GM04504 (cell line): ENCODE measurements at regions not wholly inside any gene's neighbourhood (a gene's known extent, or its start where the extent isn't known, plus 50 kb on each side); places are given as distances from the start of the nearest gene placed in this dataset.
"Not testable (repeated sequence)": the region's sequence is repeated elsewhere in the genome, so short reads cannot be mapped to it uniquely, and the experiment has no call there.

Experiments
- DNase-seq: peaks from one replicate; pipeline ENCODE4 v3.0.0-alpha.2; 2012; ENCODE audit warnings: low read depth

DNA sequence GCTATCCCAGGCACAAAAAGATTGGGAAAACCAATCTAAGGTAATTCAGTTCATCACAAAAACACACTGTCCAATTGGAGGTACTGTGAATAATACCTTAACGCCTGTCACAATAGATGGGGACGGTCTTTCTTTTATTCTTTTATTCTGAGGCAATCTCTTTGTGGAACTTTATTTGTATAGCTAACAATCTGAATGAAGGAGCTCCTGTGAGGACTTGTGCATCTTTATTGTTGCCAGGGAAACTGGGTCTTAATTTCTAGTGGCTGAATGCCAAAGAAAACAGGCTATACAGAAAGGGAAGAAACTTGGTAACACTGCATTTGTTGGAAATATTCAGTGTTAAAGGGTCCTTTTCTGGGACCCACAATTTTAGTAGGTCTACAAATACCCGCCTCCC lies 546.9 kb upstream of the C9orf72 start:
- no peak for DNase-seq

DNA sequence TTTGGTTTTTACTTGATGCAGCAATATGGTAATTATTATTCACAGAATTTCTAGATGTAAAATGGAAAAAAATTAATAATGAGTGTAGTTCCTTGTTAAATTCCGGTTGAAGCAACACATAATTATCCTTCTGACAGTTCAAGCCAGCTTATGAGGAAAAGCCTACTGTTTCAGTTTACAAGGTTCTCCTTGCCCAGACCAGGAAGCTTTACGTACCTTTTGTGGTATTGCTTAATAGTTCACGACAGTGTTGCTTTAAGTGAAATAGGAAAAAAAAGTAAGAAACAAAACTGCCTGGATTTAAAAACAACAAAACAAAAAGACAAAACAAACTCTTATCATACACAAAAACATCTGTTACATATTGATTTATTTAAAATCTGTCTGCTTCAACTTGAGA lies 547.3 kb upstream of the C9orf72 start:
- no peak for DNase-seq

- DNase-seq: no peak
Observed at GRCh38 chr9:28121366-28121765, 548.1 kb upstream of the C9orf72 start.

DNA sequence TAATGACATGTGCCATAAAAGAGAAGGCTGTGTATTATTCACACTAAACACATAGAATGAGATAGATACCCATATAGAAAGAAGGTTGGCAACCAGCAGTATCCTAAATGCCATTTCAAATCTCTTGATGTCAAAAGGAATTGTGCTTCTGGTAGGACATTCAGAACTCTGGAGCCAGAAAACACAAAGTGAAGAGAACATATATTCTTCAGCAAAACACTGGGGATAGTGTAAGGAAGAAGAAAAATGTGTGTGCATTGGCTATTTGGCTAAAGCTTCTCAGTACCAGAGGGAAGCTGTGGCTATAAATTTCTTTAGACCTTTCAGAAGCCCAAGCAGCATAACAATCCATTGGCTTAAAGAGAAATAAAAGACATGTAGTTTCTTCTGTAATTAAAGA lies 551.6 kb upstream of the C9orf72 start:
- no peak for DNase-seq

DNA sequence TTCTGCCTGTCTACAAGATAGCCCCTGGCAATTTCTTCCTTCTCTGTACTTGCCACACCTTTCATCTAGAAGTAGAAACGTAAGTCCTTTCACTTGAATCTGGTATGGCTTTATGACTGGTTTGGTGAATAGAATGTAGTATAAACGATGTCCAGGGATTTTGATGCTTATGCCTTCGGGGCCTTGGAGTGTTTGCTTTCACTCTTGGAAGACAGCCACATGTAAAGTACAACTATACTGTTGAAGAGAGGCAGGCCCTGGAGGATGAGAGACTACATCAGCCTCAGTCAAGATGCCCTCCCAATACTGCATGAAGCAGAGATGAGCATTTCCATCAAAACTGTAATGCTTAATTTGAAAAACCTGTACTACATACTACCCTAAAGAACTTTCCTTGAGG lies 553.8 kb upstream of the C9orf72 start:
- no peak for DNase-seq

DNA sequence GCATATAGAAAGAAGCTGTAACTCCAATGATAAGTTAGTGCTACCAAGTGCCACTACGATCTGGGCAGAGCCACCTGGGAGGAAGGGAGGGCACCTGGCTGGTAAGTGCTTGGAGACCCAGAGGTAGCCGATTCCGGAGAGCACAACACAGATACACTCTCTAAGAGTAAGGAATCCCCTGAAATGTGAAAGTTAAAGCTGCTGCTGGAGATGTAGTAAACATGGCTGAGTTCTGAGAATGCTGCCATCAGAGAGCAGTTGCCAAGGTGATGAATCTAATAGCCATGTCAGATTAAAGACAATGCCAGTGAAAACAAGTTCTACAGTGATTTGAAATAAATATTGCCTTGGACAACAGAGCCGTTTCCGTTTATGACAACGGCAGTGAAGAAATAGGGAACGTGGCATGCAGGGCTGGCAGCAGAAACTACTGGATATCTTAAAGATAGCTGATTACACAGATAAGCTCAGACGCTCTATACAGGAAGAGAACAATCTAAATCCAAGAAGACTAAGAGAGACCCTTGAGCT lies 561.2 kb upstream of the C9orf72 start:
- no peak for DNase-seq

- DNase-seq: no peak
Observed at GRCh38 chr9:28135549-28135948, 562.3 kb upstream of the C9orf72 start.

- DNase-seq: no peak
Observed at GRCh38 chr9:28136113-28136512, 562.8 kb upstream of the C9orf72 start.

GRCh38 chr9:28147430-28147829 lies 574.1 kb upstream of the C9orf72 start:
- not testable (repeated sequence) for DNase-seq

DNA sequence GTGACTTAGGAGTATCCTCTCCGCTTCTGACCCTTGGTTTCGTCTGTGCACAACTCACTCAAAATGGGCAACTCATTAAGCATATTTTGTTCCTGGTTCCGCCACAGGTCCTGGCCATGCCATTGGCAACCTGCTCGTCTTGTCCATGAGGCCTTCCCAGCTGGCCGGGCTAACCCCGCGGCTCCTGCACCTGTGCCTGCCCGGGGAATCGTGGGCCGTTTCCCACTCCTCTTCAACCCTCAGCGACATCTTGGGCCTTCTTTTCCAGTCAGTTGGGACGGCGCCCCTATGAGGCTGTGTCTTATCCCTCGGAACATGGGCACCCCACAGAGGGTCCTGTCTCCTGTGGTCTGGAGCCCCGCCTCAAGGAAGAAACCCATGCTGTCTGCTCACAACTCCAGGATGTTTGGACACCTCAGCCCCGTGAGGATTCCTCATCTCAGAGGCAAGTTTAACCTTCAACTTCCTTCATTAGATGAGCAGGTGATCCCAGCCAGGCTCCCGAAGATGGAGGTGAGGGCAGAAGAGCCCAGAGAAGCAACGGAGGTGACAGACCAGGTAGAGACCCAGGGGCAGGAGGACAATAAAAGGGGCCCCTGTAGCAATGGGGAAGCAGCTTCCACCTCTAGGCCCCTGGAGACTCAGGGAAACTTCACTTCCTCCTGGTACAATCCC lies 574.8 kb upstream of the C9orf72 start:
- DNase-seq: not testable (repeated sequence)

DNA sequence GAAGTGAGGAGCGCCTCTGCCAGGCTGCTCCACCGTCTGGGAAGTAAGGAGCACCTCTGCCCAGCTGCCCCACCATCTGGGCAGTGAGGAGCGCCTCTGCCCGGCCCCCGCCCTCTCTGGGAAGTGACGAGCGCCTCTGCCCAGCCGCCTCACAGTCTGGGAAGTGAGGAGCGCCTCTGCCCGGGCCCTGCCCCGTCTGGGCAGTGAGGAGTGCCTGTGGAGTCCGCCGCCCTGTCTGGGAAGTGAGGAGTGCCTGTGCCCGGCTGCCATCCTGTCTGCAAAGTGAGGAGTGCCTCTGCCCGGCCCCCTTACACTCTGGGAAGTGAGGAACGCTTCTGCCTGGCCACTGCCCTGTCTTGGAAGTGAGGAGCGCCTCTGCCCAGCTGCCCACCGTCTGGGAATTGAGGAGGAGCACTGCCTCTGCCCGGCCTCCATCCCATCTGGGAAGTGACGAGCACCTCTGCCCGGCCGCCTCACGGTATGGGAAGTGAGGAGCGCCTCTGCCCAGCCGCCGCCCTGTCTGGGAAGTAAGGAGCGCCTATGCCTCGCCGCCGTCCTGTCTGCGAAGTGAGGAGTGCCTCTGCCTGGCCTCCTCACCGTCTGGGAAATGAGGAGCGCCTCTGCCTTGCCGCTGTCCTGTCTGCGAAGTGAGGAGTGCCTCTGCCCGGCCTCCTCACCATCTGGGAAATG lies 576.2 kb upstream of the C9orf72 start:
- DNase-seq: not testable (repeated sequence)

GRCh38 chr9:28155067-28155466 lies 581.8 kb upstream of the C9orf72 start:
- DNase-seq: no peak

DNA sequence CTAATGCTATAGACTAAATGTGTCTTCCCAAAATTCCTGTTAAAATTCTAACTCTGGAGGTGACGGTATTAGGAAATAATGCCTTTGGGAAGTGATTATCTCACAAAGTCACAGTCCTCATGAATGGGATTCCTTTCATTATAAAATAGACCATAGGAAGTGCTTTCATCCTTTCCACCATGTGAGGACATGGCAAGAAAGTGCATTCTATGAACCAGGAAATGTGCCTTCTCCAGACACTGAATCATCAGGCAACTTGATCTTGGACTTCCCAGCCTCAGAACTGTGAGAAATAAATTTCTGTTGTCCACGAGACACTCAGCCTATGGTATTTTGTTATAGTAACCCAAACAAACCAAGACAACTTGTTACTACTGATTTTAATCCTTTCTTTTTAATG lies 582.4 kb upstream of the C9orf72 start:
- DNase-seq: no peak

DNA sequence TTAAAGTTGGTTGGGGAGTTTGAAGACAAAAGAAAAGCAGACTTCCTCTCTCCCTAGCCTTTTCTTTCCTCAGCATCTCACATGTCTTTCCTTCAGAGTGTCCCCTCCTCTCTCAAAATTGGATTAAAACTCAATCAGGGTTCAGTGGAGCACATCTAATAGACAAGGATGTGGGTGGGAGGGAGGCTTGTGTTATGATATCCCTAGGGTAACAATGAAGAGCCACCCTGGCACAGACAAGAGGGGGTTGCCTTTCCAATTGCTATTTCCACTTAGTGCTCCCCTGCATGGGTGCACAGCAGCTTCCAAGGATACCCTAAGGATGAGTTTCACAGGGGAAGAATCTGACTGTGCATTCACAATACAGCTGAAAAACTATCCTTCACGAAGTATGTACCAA lies 585.2 kb upstream of the C9orf72 start:
- no peak for DNase-seq

GRCh38 chr9:28163619-28164018 lies 590.3 kb upstream of the C9orf72 start:
- DNase-seq: no peak

DNA sequence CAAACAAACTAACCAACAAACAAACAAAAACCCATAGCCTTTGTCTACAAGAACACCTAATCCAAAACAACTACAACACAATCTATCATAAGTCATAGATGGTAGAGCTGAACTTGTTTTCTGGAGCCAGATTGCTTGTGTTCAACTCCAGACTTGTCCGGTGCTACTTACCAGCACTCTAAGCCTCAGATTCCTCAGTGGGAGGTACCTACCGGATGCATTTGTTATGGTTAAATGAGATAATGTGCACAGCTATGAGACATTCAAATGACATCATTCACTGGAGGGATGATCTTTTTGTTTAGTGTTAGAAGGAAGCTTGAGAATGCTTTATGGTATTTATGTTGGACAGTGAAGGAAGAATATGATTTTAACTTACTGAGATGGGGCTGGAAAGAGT lies 592.9 kb upstream of the C9orf72 start:
- DNase-seq: no peak

DNA sequence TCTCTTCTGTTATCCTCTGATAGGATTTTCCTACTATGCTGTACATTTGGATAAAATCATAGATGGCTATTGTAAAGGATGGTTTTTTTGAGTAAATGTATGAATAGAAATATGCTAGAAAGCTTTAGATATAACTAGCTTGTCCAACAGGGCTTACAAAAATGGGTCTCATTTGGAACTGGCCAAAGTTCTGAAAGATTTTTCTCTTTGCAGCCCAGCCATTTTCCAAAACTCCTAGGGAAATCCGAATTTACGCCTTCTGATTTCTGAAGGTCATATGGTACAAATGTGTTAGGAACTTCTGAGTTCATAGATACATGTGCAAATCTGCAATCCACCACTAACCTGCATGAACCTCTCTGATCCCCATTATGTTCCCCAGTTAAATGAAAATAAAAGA lies 603.9 kb upstream of the C9orf72 start:
- DNase-seq: no peak

DNA sequence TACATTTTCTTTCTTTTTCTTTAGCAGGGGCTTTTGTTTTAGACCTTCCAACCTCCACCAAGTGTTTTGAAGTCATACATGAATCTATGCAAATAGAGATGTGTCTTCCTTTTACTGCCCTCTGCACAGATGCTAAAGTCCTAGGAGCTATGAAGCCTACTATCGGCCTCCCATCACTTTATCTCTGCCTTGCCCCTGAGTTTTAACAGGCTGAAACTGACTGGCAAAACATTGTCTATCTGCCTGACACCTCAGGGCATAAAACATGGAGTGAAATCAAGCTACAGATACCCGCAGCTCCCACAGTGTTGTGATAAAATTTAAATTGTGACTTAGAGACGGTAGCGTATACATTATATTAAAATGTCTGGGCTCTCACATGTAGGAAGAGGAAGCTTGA lies 604.6 kb upstream of the C9orf72 start:
- DNase-seq: no peak

GRCh38 chr9:28179893-28180292 lies 606.6 kb upstream of the C9orf72 start:
- no peak for DNase-seq

- no peak for DNase-seq
Observed at GRCh38 chr9:28190981-28191380, 617.7 kb upstream of the C9orf72 start.

GRCh38 chr9:28197653-28198052 lies 624.4 kb upstream of the C9orf72 start:
- DNase-seq: no peak

DNA sequence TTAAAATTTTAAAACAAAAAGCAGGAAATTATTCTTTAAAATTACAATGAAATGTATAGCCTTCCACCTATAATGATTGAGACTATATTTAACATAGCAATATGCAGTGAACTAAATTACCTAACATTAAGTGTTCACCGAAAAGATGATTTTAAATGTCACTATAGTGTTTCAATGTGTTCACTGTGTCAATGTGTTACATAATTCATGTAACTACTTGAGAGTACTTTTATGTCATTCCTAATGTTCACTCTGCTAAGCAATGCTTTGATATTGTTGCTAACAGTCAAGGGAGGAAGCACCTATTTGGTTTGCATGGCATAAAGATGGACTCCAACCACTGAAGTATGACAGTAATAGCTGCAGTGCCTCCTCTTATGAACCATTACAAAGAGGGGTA lies 629.8 kb upstream of the C9orf72 start:
- no peak for DNase-seq

GRCh38 chr9:28206280-28206679 lies 633.0 kb upstream of the C9orf72 start:
- no peak for DNase-seq

GRCh38 chr9:28207657-28208056 lies 634.4 kb upstream of the C9orf72 start:
- DNase-seq: no peak
